GM12878 (cell line): ENCODE measurements at regions not wholly inside any gene's neighbourhood (a gene's known extent, or its start where the extent isn't known, plus 50 kb on each side); places are given as distances from the start of the nearest gene placed in this dataset.

Experiments
- ATAC-seq: fragments of 200-7000 bp; cut with Tn5 transposase; 3 replicates; pipeline ENCODE4 v1.9.1; 2020; ENCODE audit warnings: mild to moderate bottlenecking, moderate library complexity
- BruUV-seq: library from RNA; stranded (reverse); fragments of 400-500 nt; replicated peaks from 2 replicates; lab custom pipeline; 2021; lab: Mats Ljungman, UMichigan
- CTCF ChIA-PET: fragments of 300-600 bp; sonication (Branson Sonifier 250); formaldehyde crosslinking; extraction: SDS; loops from one replicate; lab custom pipeline; 2021; ENCODE audit warnings: inconsistent platforms; lab: Yijun Ruan, JAX
- POLR2A ChIA-PET: fragments of 350-600 bp; formaldehyde crosslinking; extraction: SDS; loops from one replicate; lab custom pipeline; 2021; ENCODE audit warnings: inconsistent platforms; lab: Charles Lee
- RAD21 ChIA-PET: fragments of 300-600 bp; sonication (Branson Sonifier 250); formaldehyde crosslinking; loops from one replicate; lab custom pipeline; 2023; ENCODE audit warnings: antibody characterized with exemption; ENCODE audit not compliant: unreplicated experiment; lab: Charles Lee
- SMC1A ChIA-PET: fragments of 300-600 bp; sonication (Branson Sonifier 250); formaldehyde crosslinking; loops from one replicate; lab custom pipeline; 2023; ENCODE audit not compliant: unreplicated experiment, uncharacterized antibody; lab: Charles Lee
- DNase-seq: peaks from one replicate; pipeline ENCODE4 v3.0.0-alpha.2; 2011; ENCODE audit warnings: low read depth, low spot score
- FAIRE-seq: peaks from 3 replicates; lab custom pipeline; 2011; peaks lifted over from hg19 to GRCh38; lab: Jason Lieb, UNC
- H2AFZ ChIP-seq: 2 replicates; pipeline ENCODE4 v1.6.0; 2011; ENCODE audit warnings: low read depth, low read length, control low read depth; ENCODE audit not compliant: control insufficient read depth
- H3K27ac ChIP-seq: 2 replicates; pipeline ENCODE4 v1.5.1; 2011; ENCODE audit warnings: control low read depth; ENCODE audit not compliant: control insufficient read depth, insufficient read depth
- H3K27me3 ChIP-seq, 2 experiments: replicated peaks in 1 of 2; 2 replicates each; pipeline versions ENCODE4 v1.6.0 to v1.6.1; 2011; ENCODE audit warnings: low read length in 1 of 2; ENCODE audit not compliant: control insufficient read depth in 2 of 2, insufficient read depth in 2 of 2
- H3K36me3 ChIP-seq, 2 experiments: 2 replicates each; pipeline ENCODE4 v1.5.1; 2011; ENCODE audit warnings: low read length in 1 of 2; ENCODE audit not compliant: control insufficient read depth in 2 of 2, insufficient read depth in 2 of 2
- H3K4me1 ChIP-seq: 2 replicates; pipeline ENCODE4 v1.6.1; 2011; ENCODE audit warnings: mild to moderate bottlenecking, low read length, moderate library complexity, mixed read lengths; ENCODE audit not compliant: control insufficient read depth, insufficient read depth
- H3K4me2 ChIP-seq: 2 replicates; pipeline ENCODE4 v1.6.0; 2011; ENCODE audit warnings: control low read depth; ENCODE audit not compliant: control insufficient read depth, insufficient read depth
- H3K4me3 ChIP-seq: fragments of 200-600 bp; sonication (generic); 2 replicates; pipeline ENCODE4 v1.5.1; 2016
- H3K79me2 ChIP-seq: 2 replicates; pipeline ENCODE4 v1.6.0; 2011; ENCODE audit warnings: low read length; ENCODE audit not compliant: control insufficient read depth, insufficient read depth
- H3K9ac ChIP-seq: 2 replicates; pipeline ENCODE4 v1.8.0; 2011; ENCODE audit warnings: low read length, control low read depth, mixed read lengths; ENCODE audit not compliant: control insufficient read depth, insufficient read depth
- H3K9me3 ChIP-seq: replicated peaks from 3 replicates; pipeline ENCODE4 v1.5.1; 2011; ENCODE audit warnings: mild to moderate bottlenecking, low read length; ENCODE audit not compliant: control insufficient read depth, insufficient read depth
- H4K20me1 ChIP-seq: 2 replicates; pipeline ENCODE4 v1.6.0; 2011; ENCODE audit not compliant: control insufficient read depth, insufficient read depth
- CHD2 ChIP-seq: IDR thresholded peaks from 2 replicates; pipeline ENCODE4 v1.6.1; 2011; ENCODE audit warnings: low read depth, low read length, improper control_type of control experiment, borderline replicate concordance
- EGR1 ChIP-seq, 2 experiments: IDR thresholded peaks; 1 replicate in 1 of 2; 2 replicates in 1 of 2; pipeline ENCODE4 v1.6.1; 2011 to 2012; ENCODE audit warnings: low read depth in 2 of 2, low read length in 2 of 2, borderline replicate concordance in 1 of 2, mild to moderate bottlenecking in 1 of 2, moderate library complexity in 1 of 2
- FOXK2 ChIP-seq: fragments of 450-650 bp; IDR thresholded peaks from 2 replicates; pipeline ENCODE4 v1.6.1; 2017; ENCODE audit warnings: mild to moderate bottlenecking, moderate library complexity
- HDAC2 ChIP-seq: fragments of 200-600 bp; sonication (generic); IDR thresholded peaks from 2 replicates; pipeline ENCODE4 v1.6.1; 2017
- HDAC6 ChIP-seq: fragments of 200-600 bp; sonication (generic); IDR thresholded peaks from one replicate; pipeline ENCODE4 v1.8.0; 2017; ENCODE audit warnings: antibody characterized with exemption; ENCODE audit not compliant: unreplicated experiment
- MYB ChIP-seq: fragments of 150-350 bp; IDR thresholded peaks from 2 replicates; pipeline ENCODE4 v1.6.1; 2014; ENCODE audit warnings: mild to moderate bottlenecking, low read depth, low read length, borderline replicate concordance
- NR2C2 ChIP-seq: IDR thresholded peaks from 2 replicates; pipeline ENCODE4 v1.6.1; 2011; ENCODE audit warnings: borderline replicate concordance, low read depth; ENCODE audit not compliant: control insufficient read depth, insufficient read length
- SIX5 ChIP-seq: IDR thresholded peaks from 2 replicates; pipeline ENCODE4 v1.6.1; 2011; ENCODE audit warnings: mild to moderate bottlenecking, low read depth, low read length, moderate library complexity; ENCODE audit not compliant: severe bottlenecking
- ZNF384 ChIP-seq: IDR thresholded peaks from 2 replicates; pipeline ENCODE4 v1.6.1; 2012; ENCODE audit warnings: low read depth, mild to moderate bottlenecking, low read length, improper control_type of control experiment, borderline replicate concordance
- ZNF622 ChIP-seq: fragments of 450-650 bp; IDR thresholded peaks from 2 replicates; pipeline ENCODE4 v1.6.1; 2017; ENCODE audit warnings: mild to moderate bottlenecking, inconsistent platforms
- WGBS: methylation state at CpG from one replicate; pipeline ENCODE4 v1.1.6; 2016; ENCODE audit warnings: low lambda C conversion rate; ENCODE audit not compliant: insufficient replicate concordance, insufficient coverage; ENCODE audit errors: missing lambda C conversion rate; 5-methylcytosine and 5-hydroxymethylcytosine counted together
- in situ Hi-C: fragments of 300-500 bp; cut with MboI; formaldehyde crosslinking; loops from 9 replicates; pipeline ENCODE4 v1.14.3; 2018; ENCODE audit warnings: mixed read lengths
- intact Hi-C: fragments of 100-400 bp; cut with micrococcal nuclease; formaldehyde crosslinking; loops from one replicate; pipeline ENCODE4 v1.14.2; 2022; ENCODE audit not compliant: unreplicated experiment
- TF ChIP-seq, protein P1 (sequence below): IDR thresholded peaks from 2 replicates; pipeline ENCODE4 v1.6.1; 2011; ENCODE audit warnings: borderline replicate concordance, low read depth, mild to moderate bottlenecking, moderate library complexity, mixed read lengths, low read length; ENCODE audit not compliant: insufficient read depth; ENCODE audit errors: extremely low read length
- TF ChIP-seq, protein P2 (sequence below): IDR thresholded peaks from 2 replicates; pipeline ENCODE4 v1.6.1; 2011; ENCODE audit warnings: mild to moderate bottlenecking, low read depth, low read length, moderate library complexity; ENCODE audit not compliant: insufficient replicate concordance
- TF ChIP-seq, protein P3 (sequence below): fragments of 450-650 bp; IDR thresholded peaks from 2 replicates; pipeline ENCODE4 v1.6.1; 2014; ENCODE audit warnings: mild to moderate bottlenecking
- TF ChIP-seq, protein P4 (sequence below): IDR thresholded peaks from 2 replicates; pipeline ENCODE4 v1.6.1; 2011; ENCODE audit warnings: low read depth, mild to moderate bottlenecking, low read length, moderate library complexity, borderline replicate concordance; ENCODE audit errors: extremely low read depth

DNA sequence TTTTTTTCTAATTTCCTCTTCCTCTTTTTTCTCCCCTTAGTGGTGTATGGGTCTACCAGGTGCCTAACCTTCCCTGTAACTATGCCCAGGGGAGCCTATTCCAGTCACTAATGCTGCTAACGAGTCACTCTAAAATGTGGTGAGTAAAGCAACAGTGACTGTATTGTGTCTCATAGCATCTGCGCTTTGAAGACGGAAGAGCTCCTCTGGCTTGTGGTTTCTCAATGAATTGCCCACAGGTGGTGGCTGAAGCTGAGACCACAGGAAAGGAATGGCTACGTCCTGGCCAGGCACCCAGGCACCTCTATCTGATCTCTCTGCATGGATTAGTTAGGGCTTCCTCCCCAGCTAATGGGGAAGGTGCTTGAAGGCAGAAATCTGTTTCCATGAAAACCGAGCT, 763.5 kb upstream of the FRG1 start:
- BruUV-seq, result no TSS peak
- ChIA-PET RAD21 (no interaction called here), SMC1A (no interaction called here), CTCF (no interaction called here), POLR2A (no interaction called here)
- H3K36me3 ChIP-seq, result no peaks in the 10 kb centered on the region
- H3K9ac ChIP-seq, result no peak overlapping the region
- in situ Hi-C loops (no loop called here), intact Hi-C loops (no loop called here)
- no peak overlapping the region for H3K27ac ChIP-seq
- H3K4me3 ChIP-seq, result no peak overlapping the region
- H3K27me3 ChIP-seq, result no peaks in the 10 kb centered on the region
- FAIRE-seq (no peak), ATAC-seq (no peak), DNase-seq (no peak)
- TF ChIP-seq EGR1 (IDR thresholded peaks at IDR 0.05; ENCODE audit: borderline replicate concordance in 1 of 2, low read depth in 2 of 2, low read length in 2 of 2) (no peak), NR2C2 (no peak), CHD2 (no peak), MYB (no peak), ZNF384 (no peak), HDAC2 (no peak), SIX5 (no peak), HDAC6 (no peak), ZNF622 (no peak), FOXK2 (no peak)
- TF ChIP-seq, protein P1, sequence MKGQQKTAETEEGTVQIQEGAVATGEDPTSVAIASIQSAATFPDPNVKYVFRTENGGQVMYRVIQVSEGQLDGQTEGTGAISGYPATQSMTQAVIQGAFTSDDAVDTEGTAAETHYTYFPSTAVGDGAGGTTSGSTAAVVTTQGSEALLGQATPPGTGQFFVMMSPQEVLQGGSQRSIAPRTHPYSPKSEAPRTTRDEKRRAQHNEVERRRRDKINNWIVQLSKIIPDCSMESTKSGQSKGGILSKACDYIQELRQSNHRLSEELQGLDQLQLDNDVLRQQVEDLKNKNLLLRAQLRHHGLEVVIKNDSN, result no peak
- TF ChIP-seq, protein P2, sequence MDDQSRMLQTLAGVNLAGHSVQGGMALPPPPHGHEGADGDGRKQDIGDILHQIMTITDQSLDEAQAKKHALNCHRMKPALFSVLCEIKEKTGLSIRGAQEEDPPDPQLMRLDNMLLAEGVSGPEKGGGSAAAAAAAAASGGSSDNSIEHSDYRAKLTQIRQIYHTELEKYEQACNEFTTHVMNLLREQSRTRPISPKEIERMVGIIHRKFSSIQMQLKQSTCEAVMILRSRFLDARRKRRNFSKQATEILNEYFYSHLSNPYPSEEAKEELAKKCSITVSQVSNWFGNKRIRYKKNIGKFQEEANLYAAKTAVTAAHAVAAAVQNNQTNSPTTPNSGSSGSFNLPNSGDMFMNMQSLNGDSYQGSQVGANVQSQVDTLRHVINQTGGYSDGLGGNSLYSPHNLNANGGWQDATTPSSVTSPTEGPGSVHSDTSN, result no peak
- TF ChIP-seq, protein P3, sequence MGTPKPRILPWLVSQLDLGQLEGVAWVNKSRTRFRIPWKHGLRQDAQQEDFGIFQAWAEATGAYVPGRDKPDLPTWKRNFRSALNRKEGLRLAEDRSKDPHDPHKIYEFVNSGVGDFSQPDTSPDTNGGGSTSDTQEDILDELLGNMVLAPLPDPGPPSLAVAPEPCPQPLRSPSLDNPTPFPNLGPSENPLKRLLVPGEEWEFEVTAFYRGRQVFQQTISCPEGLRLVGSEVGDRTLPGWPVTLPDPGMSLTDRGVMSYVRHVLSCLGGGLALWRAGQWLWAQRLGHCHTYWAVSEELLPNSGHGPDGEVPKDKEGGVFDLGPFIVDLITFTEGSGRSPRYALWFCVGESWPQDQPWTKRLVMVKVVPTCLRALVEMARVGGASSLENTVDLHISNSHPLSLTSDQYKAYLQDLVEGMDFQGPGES, result no peak
- TF ChIP-seq, protein P4, sequence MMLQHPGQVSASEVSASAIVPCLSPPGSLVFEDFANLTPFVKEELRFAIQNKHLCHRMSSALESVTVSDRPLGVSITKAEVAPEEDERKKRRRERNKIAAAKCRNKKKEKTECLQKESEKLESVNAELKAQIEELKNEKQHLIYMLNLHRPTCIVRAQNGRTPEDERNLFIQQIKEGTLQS, result no peak
- no peaks in the 10 kb centered on the region; the same call in 2 of the 3 replicates for H3K9me3 ChIP-seq
- no peaks in the 10 kb centered on the region for H3K4me1 ChIP-seq
- H4K20me1 ChIP-seq, result no peaks in the 10 kb centered on the region
- no peaks in the 10 kb centered on the region for H3K79me2 ChIP-seq
- no peak overlapping the region for H2AFZ ChIP-seq
- 37% methylated on average over 5 of the region's 5 CpGs for whole genome bisulfite sequencing
- no peak overlapping the region for H3K4me2 ChIP-seq
